ENCODE measurements at regions not wholly inside any gene's neighbourhood (a gene's known extent, or its start where the extent isn't known, plus 50 kb on each side); places are given as distances from the start of the nearest gene placed in this dataset.

- no peak for DNase-seq
Measured at GRCh38 chr4:89419111-89419695, 111.6 kb upstream of the GPRIN3 start.

GRCh38 chr4:89416960-89417359, 109.4 kb upstream of the GPRIN3 start:
- DNase-seq = no peak

DNA sequence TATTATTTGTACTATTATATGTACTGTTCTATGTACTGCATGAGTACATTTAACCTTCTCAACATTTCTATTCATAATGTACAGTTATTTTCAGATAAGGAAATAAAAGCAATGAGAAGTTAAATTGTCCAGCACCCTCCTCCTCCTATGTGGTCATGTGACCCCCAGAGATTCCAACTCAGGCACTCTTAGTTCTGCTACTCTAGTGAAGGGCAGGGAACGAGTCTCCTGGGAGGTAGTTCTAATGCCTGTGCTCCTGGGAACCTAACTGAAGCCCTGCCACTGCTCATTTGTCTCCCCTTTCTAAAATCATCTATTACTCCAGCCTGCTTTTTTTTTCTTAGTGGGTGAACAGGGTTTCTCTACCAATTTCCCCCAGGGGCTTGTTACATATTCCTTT, 105.9 kb upstream of the GPRIN3 start:
- no peak for DNase-seq

DNA sequence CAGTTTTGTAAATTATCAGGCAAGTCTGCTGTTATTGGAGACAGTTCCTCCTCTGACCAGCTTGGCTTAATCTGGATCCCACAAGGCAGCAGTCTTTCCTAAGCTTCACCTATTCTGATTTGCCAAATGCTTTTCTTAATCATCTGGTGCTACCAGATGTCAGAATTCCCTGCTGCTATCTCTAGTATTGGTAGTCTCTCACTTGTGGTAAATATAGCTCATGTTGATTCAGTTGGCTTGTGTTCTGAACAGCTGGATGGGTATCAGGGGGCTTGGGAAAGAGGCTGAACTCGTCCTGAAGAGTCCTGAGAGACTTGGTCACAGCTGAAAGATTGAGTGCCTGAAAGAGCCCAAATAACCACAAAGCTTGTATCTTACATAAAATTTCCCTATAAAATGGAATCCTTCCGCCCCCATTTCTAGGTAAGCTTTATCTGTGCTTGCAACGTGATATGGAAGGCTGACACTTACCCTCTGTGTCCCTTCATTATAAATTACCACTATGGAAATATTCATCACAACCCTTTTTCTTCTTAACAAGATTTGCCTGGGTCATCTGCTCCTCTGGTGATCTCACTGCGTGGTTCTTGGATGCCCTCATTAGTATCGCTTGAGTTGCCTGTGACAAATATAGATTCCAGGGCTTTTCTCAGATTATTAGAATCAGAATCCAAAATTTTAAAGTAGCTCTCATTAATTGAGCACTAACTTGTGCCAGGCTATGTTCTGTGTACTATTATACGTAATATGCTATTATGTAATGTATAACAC, 104.1 kb upstream of the GPRIN3 start:
- DNase-seq = no peak

GRCh38 chr4:89410687-89411086, 103.1 kb upstream of the GPRIN3 start:
- DNase-seq = peak in 3 of 4 experiments; percentile 13 to 27 (median 22)

GRCh38 chr4:89404530-89404929, 96.9 kb upstream of the GPRIN3 start:
- DNase-seq = no peak

DNA sequence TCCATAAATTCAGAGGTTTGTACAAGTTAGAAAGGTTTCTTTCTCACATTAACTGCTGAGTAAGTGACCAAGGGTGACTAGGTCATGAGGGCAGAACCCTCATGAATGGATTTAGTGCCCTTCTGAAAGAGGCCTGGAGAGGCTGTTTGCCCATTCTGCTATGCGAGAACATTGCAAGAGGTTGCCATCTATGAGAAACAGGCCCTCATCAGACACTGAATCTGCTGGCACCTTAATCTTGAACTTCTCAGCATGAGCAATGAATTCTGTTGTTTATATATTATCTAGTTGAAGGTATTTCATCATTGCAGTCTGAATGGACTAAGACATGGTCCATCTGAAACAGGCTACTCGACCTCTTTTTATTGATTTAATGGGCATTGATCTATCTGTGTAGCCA, 96.2 kb upstream of the GPRIN3 start:
- no peak for DNase-seq

DNA sequence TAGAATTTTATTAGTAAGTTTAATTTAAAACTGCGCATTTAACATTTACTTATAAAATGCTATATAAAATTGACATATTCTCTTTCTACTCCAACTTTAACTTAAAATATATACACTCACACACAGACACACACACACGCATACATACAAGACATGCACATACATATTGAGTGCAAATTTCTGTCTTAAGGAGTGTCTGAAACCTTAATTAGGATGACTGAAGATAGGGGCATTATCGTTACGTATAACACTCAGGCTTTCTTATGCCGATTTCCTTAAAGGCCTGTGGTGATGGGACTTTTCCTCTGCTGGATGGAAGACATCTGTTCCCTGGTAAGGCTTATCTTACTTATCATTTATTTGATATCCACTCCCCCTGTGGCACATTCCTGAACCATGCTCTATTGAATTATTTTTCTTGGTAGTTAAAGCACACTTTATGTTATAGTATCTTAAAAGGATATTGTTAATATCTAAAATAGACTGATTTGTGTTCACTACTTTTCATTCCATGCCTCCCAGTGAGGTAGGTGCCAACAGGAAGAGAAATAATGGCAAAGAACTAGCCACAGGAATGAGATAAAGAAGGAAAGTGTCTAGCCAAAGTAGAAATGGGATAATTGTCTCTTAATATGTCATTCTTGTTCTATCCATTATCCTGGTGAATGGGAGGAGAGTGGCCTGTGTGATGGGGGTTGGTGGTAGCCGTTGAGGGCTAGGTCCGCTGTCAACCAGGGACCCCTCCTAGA, 92.9 kb upstream of the GPRIN3 start:
- no peak for DNase-seq

DNA sequence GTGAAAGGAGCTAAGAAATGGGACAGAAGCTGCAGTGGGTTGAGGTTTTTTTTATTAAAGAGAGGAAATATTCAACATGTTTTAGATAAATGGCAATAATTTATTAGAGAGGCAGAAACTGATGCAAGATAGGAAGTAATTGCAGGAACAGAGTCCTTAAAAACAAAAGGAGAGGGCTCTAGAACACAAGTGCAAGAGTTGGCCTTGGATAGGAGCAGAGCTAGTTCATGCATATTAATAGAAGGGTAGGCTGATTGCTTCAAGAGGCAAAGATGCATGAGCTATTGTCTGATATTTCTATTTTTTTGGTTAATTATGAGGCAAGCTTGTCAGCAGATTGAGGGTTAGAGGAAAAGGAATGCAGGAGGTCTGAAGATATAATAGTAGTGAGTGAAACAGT, 91.0 kb upstream of the GPRIN3 start:
- DNase-seq = no peak

DNA sequence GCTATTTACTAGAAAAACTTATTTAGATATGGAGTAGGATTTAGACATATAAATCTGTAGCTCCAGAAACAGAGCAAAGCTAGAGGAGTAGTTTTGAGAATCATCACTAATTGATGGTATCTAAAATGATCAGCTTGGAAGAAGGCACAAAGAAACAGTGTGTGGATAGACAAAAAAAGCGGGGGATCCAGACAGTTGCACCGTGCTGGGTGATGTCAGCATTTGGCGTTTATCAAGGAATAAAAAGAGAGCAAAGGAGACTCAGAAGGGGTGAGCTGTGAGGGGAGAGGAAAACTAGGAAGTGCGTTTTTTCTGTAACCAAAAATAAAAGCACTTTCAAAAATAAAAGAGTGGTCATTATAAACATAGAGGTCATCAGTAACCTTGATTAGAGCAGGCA, 90.5 kb upstream of the GPRIN3 start:
- no peak for DNase-seq

DNA sequence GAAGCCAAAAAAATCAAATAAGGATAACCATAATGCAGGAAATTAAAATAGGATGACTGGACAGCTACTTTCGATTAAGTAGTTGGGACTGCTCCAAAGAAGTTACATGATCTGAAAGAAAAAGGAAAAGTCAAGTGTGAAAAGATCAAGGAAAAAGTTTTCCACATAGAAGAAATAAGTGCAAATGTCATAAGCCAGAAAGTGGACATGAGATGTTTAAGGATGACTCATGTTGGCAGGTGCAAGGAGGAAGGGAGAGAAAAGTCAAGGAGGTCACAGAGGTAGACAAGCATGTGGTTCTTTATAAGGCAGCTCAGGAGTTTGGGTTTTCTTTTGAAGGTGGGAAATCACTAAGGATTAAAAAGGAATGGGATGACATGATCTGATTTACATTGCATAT, 89.8 kb upstream of the GPRIN3 start:
- DNase-seq = no peak

DNA sequence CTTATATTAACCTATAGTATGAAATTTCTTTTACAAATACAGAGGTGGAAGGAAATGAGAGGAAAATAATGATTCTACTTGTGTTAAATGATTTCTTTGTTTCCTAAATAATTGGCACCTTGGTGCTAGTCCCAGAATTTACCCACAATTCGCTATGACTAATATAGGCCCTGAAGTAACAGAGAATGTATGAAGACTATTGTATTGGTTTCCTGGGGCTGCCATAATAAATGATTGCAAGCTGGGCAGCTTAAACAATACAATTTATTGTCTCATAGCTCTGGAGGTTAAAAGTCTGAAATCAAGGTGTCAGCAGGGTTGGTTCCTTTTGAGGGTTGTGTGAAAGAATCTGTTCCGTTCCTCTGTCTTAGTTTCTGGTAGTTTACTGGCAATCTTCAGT, 74.8 kb upstream of the GPRIN3 start:
- DNase-seq = no peak

- no peak for DNase-seq
Measured at GRCh38 chr4:89380980-89381379, 73.4 kb upstream of the GPRIN3 start.

GRCh38 chr4:89379511-89380044, 72.0 kb upstream of the GPRIN3 start:
- no peak for DNase-seq

DNA sequence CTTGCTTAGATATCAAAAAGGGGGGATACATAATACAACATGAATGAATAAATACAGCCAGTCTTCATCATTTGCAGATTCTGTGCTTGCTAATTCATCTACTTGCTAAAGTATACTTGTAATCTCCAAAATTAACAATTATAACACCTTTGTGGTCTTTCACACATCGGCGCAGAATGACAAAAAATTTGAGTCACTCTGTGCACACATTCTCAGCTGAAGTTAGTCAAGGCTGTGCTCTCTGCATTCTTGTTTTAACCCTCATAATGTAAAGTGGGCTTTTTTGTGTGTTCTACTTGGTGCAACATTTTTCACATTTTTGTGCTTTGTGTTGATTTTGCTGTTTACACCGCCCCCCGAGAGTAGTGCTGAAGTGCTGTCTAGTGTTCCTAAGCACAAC, 65.8 kb upstream of the GPRIN3 start:
- no peak for DNase-seq

DNA sequence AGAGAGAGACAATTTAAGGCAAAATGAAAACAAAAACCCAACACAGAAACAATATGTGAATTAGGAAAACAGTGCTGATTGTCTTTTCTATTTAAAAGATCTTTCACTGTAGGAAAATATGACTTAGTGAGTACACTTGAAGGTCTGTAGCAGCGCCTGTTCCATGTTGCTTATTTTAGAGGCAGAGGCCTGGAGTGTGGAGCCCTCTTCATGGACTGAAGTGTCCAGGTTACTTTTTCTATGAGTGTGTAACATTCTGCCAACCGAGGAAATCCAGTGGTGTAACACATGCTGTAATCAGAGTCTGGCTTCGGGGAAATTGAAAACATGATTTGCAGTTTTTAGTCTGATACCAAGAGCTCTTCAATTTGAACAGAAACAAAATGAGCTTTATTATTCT, 64.0 kb upstream of the GPRIN3 start:
- DNase-seq = peak in 2 of 4 experiments; percentile 10 to 23

DNA sequence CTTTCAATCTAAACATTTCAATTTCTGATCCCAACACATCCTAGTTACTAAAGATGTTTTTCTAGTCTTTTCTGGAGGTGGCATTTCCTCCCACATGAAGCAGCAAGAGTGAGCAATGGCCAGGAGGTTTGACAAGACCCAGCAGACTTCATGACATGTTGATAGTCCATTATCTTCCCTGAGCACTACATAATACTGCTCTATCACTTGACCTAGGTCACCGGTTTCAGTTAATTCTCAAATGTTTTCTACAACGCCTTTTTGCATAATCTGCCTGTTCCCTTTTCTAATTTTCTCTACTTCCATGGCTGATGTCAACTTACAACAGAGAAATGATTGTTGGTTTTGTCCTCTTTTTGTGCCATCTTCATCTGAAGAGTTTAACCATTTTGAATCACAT, 62.0 kb upstream of the GPRIN3 start:
- peak; percentile 38 to 74 (median 65) for DNase-seq

DNA sequence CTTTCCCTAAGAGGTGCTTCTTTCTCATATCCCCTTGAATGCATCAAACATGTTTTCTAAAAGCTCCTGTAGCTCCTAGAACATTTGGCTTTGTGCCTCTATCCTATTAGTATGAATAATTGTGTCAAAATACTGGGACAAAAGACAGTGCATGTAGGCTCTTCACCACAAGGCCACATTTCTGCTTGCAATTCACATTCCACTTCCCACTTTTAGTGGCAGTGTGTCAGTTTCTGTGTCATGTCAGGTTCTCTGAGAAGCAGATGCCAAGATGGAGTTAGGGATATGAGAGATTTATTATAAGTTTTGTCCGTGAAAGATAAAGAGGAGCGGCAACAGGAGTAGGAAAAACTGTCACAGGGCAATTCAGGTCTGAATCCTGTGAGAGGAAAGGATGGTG, 61.3 kb upstream of the GPRIN3 start:
- DNase-seq = peak; percentile 65 to 82 (median 74)

DNA sequence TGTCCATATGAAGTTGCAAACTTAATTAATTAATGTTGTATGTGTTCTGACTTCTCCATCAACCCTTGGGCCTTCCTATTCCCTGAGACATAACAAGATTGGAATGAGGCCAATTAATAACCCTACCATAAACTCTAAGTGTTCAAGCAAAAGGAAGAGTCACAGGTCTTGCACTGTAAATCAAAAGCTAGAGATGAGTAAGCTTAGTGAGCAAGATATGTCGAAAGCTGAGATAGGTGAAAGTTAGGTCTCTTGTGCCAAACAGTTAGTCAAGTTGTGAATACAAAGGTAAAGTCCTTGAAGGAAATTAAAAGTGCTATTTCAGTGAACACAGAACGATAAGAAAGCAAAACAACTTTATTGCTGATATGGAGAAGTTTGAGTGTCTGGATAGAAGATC, 58.2 kb upstream of the GPRIN3 start:
- DNase-seq = peak in 2 of 4 experiments; percentile 5 to 10

- no peak for DNase-seq
Measured at GRCh38 chr4:89365375-89365774, 57.8 kb upstream of the GPRIN3 start.

GRCh38 chr4:89364541-89364940, 56.9 kb upstream of the GPRIN3 start:
- no peak for DNase-seq

- no peak for DNase-seq
Measured at GRCh38 chr4:89363786-89364185, 56.2 kb upstream of the GPRIN3 start.

GRCh38 chr4:89358935-89359638, 51.5 kb upstream of the GPRIN3 start:
- no peak for DNase-seq
